H9 (cell line): ENCODE measurements at regions not wholly inside any gene's neighbourhood (a gene's known extent, or its start where the extent isn't known, plus 50 kb on each side); places are given as distances from the start of the nearest gene placed in this dataset.

Experiments used
- DNase-seq: peaks from one replicate; pipeline ENCODE4 v3.0.0-alpha.2; 2017
- H2AFZ ChIP-seq: one replicate; pipeline ENCODE4 v1.6.1; 2013; ENCODE audit warnings: mild to moderate bottlenecking, low read length, control low read depth, moderate library complexity
- H2AK5ac ChIP-seq: 2 replicates; pipeline ENCODE4 v1.6.1; 2013; ENCODE audit warnings: low read length, control low read depth, mixed read lengths; ENCODE audit not compliant: insufficient read length
- H2BK120ac ChIP-seq: one replicate; pipeline ENCODE4 v1.6.1; 2013; ENCODE audit warnings: low read depth, mild to moderate bottlenecking, low read length, control low read depth, inconsistent platforms; ENCODE audit not compliant: poor library complexity, severe bottlenecking
- H2BK12ac ChIP-seq: 2 replicates; pipeline ENCODE4 v1.6.1; 2013; ENCODE audit warnings: low read length, control low read depth, mixed read lengths, low read depth; ENCODE audit not compliant: insufficient read length
- H2BK15ac ChIP-seq: 2 replicates; pipeline ENCODE4 v1.6.1; 2013; ENCODE audit warnings: low read depth, low read length, control low read depth
- H2BK20ac ChIP-seq: one replicate; pipeline ENCODE4 v1.6.1; 2013; ENCODE audit warnings: low read depth, mild to moderate bottlenecking, low read length, control low read depth, inconsistent platforms; ENCODE audit not compliant: poor library complexity, severe bottlenecking
- H2BK5ac ChIP-seq: 2 replicates; pipeline ENCODE4 v1.6.1; 2013; ENCODE audit warnings: low read length, control low read depth, mixed read lengths; ENCODE audit not compliant: insufficient read length
- H3K14ac ChIP-seq: 2 replicates; pipeline ENCODE4 v1.6.1; 2013; ENCODE audit warnings: low read length, control low read depth; ENCODE audit not compliant: insufficient read depth
- H3K18ac ChIP-seq: 2 replicates; pipeline ENCODE4 v1.6.1; 2013; ENCODE audit warnings: low read depth, mild to moderate bottlenecking, mixed read lengths, low read length, control low read depth; ENCODE audit not compliant: insufficient read length
- H3K23ac ChIP-seq: 2 replicates; pipeline ENCODE4 v1.6.1; 2013; ENCODE audit warnings: low read length, control low read depth, mixed read lengths, low read depth; ENCODE audit not compliant: insufficient read length
- H3K23me2 ChIP-seq: 2 replicates; pipeline ENCODE4 v1.6.1; 2013; ENCODE audit warnings: low read depth, mild to moderate bottlenecking, mixed read lengths, low read length, control low read depth; ENCODE audit not compliant: insufficient read length, poor library complexity, severe bottlenecking
- H3K27ac ChIP-seq: 2 replicates; pipeline ENCODE4 v1.5.1; 2013; ENCODE audit warnings: low read length, control low read depth, mixed read lengths, low read depth; ENCODE audit not compliant: insufficient read length
- H3K27me3 ChIP-seq: 2 replicates; pipeline ENCODE4 v1.6.1; 2013; ENCODE audit warnings: low read length, control low read depth, inconsistent platforms; ENCODE audit not compliant: insufficient read depth
- H3K4ac ChIP-seq: 2 replicates; pipeline ENCODE4 v1.6.1; 2013; ENCODE audit warnings: low read depth, mild to moderate bottlenecking, control low read depth, inconsistent platforms, low read length, moderate library complexity
- H3K4me1 ChIP-seq: 2 replicates; pipeline ENCODE4 v1.6.1; 2013; ENCODE audit warnings: low read length, control low read depth, inconsistent platforms; ENCODE audit not compliant: insufficient read depth
- H3K4me2 ChIP-seq: 2 replicates; pipeline ENCODE4 v1.6.1; 2013; ENCODE audit warnings: low read length, control low read depth, mixed read lengths; ENCODE audit not compliant: insufficient read length, insufficient read depth
- H3K56ac ChIP-seq: 2 replicates; pipeline ENCODE4 v1.6.1; 2013; ENCODE audit warnings: low read depth, mild to moderate bottlenecking, mixed read lengths, low read length, control low read depth; ENCODE audit not compliant: insufficient read length
- H3K79me1 ChIP-seq: 2 replicates; pipeline ENCODE4 v1.6.1; 2013; ENCODE audit warnings: low read depth, mild to moderate bottlenecking, moderate library complexity, low read length, control low read depth, inconsistent platforms; ENCODE audit not compliant: insufficient read depth, poor library complexity, severe bottlenecking
- H3K79me2 ChIP-seq: 2 replicates; pipeline ENCODE4 v1.6.1; 2013; ENCODE audit warnings: low read length, control low read depth, inconsistent platforms; ENCODE audit not compliant: insufficient read depth
- H3K9ac ChIP-seq: 2 replicates; pipeline ENCODE4 v1.6.1; 2013; ENCODE audit warnings: low read length, control low read depth, mixed read lengths; ENCODE audit not compliant: insufficient read length; ENCODE audit errors: extremely low read depth
- H3K9me3 ChIP-seq: one replicate; pipeline ENCODE4 v1.6.1; 2013; ENCODE audit warnings: low read depth, low read length, inconsistent platforms; ENCODE audit not compliant: control insufficient read depth
- H3T11ph ChIP-seq: one replicate; pipeline ENCODE4 v1.6.1; 2013; ENCODE audit warnings: mild to moderate bottlenecking, low read length, control low read depth, inconsistent platforms
- H4K20me1 ChIP-seq: one replicate; pipeline ENCODE4 v1.6.1; 2013; ENCODE audit not compliant: control insufficient read depth, insufficient read length, insufficient read depth
- H4K5ac ChIP-seq: 2 replicates; pipeline ENCODE4 v1.6.1; 2013; ENCODE audit warnings: low read depth, mild to moderate bottlenecking, mixed read lengths, low read length, control low read depth; ENCODE audit not compliant: insufficient read length
- H4K8ac ChIP-seq: replicated peaks from 2 replicates; pipeline ENCODE4 v1.6.1; 2013; ENCODE audit warnings: low read length, control low read depth, mixed read lengths, low read depth; ENCODE audit not compliant: insufficient read length
- H4K91ac ChIP-seq: 2 replicates; pipeline ENCODE4 v1.6.1; 2013; ENCODE audit warnings: low read depth, mild to moderate bottlenecking, moderate library complexity, mixed read lengths, low read length, control low read depth; ENCODE audit not compliant: insufficient read length
- H3K27ac Mint-ChIP-seq, 3 experiments: 2 replicates in 2 of 3; 3 replicates in 1 of 3; pipeline ENCODE4 v1.8.0; 2020 to 2021; ENCODE audit warnings: mixed read lengths in 3 of 3, mild to moderate bottlenecking in 1 of 3, moderate library complexity in 1 of 3
- H3K27me3 Mint-ChIP-seq: 2 replicates; pipeline ENCODE4 v1.8.0; 2021; ENCODE audit warnings: low read depth, mild to moderate bottlenecking, moderate library complexity, mixed read lengths
- H3K36me3 Mint-ChIP-seq, 3 experiments: 2 replicates in 2 of 3; 3 replicates in 1 of 3; pipeline ENCODE4 v1.8.0; 2020 to 2021; ENCODE audit warnings: low read depth in 3 of 3, mixed read lengths in 3 of 3; ENCODE audit not compliant: insufficient read depth in 1 of 3
- H3K4me1 Mint-ChIP-seq, 2 experiments: 2 replicates each; pipeline ENCODE4 v1.8.0; 2020; ENCODE audit warnings: mixed read lengths in 2 of 2
- H3K4me3 Mint-ChIP-seq, 2 experiments: 2 replicates in 1 of 2; 3 replicates in 1 of 2; pipeline ENCODE4 v1.8.0; 2020 to 2021; ENCODE audit warnings: mild to moderate bottlenecking in 2 of 2, mixed read lengths in 2 of 2, moderate library complexity in 1 of 2
- H3K9me3 Mint-ChIP-seq, 2 experiments: 2 replicates in 1 of 2; 3 replicates in 1 of 2; pipeline ENCODE4 v1.8.0; 2020; ENCODE audit warnings: mild to moderate bottlenecking in 2 of 2, mixed read lengths in 2 of 2, moderate library complexity in 1 of 2
- WGBS: extraction: QIAGEN DNeasy Blood & Tissue Kit; methylation state at CpG from one replicate; pipeline ENCODE4 v1.1.7; 2013; ENCODE audit warnings: missing lambda C conversion rate, low lambda C conversion rate, mixed read lengths; ENCODE audit not compliant: insufficient read length; ENCODE audit errors: extremely low coverage; 5-methylcytosine and 5-hydroxymethylcytosine counted together
- TF ChIP-seq, protein P1 (sequence below): fragments of 200-600 bp; sonication (generic); conservative IDR thresholded peaks from 3 replicates; pipeline ENCODE4 v1.8.0; 2021; ENCODE audit warnings: antibody characterized with exemption, mild to moderate bottlenecking

DNA sequence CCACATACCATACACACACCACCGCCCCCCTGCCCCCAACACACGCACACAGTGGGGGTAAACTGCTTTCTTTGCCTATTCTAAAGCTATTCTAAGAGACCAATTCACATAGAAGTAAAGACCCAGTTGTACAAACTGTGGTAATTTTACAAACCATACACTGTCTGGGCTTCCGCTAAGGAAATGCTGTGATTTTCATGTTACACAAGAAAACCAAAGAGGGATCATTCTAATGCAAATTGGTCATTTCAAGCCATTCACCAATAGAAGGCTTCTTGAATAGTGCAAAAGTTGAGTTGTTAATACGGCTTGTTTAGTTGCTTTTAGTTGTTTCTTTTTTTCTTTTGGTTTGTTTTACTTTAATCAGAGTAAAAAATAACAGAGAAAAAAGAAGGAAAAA, 202.8 kb downstream of the EFNB2 start:
- H3K4ac ChIP-seq: no peak overlapping the region
- no peak overlapping the region for H3K18ac ChIP-seq
- no peak overlapping the region for H2BK5ac ChIP-seq
- no peak overlapping the region for H2BK15ac ChIP-seq
- no peaks in the 10 kb centered on the region for H3K23me2 ChIP-seq
- H4K5ac ChIP-seq: no peak overlapping the region
- no peak overlapping the region for H3T11ph ChIP-seq
- no CpG with 5 or more reads among the region's 4 CpGs for WGBS
- DNase-seq: no peak
- H3K36me3 Mint-ChIP-seq: no peaks in the 10 kb centered on the region; a peak in 1 of 7 replicates
- H2AK5ac ChIP-seq: no peak overlapping the region
- H3K4me1 Mint-ChIP-seq: peaks cover 25 to 29% of the 10 kb centered on the region in 2 experiments
- H2AFZ ChIP-seq: no peak overlapping the region
- no peak overlapping the region for H4K8ac ChIP-seq
- no peaks in the 10 kb centered on the region for H3K27me3 ChIP-seq
- H2BK12ac ChIP-seq: no peak overlapping the region
- no peaks in the 10 kb centered on the region; the same call in 1 of the 2 replicates for H3K27me3 Mint-ChIP-seq
- H3K9me3 Mint-ChIP-seq: no peaks in the 10 kb centered on the region
- no peak overlapping the region for H3K56ac ChIP-seq
- peaks cover 8% of the 10 kb centered on the region for H3K4me1 ChIP-seq
- H2BK120ac ChIP-seq: no peak overlapping the region
- no peak overlapping the region for H2BK20ac ChIP-seq
- no peak overlapping the region for H3K4me2 ChIP-seq
- H3K27ac ChIP-seq: no peak overlapping the region
- no peak overlapping the region for H3K9ac ChIP-seq
- H3K4me3 Mint-ChIP-seq: no peak overlapping the region
- no peaks in the 10 kb centered on the region for H3K79me2 ChIP-seq
- H3K9me3 ChIP-seq: no peaks in the 10 kb centered on the region
- TF ChIP-seq, protein P1, sequence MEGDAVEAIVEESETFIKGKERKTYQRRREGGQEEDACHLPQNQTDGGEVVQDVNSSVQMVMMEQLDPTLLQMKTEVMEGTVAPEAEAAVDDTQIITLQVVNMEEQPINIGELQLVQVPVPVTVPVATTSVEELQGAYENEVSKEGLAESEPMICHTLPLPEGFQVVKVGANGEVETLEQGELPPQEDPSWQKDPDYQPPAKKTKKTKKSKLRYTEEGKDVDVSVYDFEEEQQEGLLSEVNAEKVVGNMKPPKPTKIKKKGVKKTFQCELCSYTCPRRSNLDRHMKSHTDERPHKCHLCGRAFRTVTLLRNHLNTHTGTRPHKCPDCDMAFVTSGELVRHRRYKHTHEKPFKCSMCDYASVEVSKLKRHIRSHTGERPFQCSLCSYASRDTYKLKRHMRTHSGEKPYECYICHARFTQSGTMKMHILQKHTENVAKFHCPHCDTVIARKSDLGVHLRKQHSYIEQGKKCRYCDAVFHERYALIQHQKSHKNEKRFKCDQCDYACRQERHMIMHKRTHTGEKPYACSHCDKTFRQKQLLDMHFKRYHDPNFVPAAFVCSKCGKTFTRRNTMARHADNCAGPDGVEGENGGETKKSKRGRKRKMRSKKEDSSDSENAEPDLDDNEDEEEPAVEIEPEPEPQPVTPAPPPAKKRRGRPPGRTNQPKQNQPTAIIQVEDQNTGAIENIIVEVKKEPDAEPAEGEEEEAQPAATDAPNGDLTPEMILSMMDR: no peak
- H3K14ac ChIP-seq: no peak overlapping the region
- H3K23ac ChIP-seq: no peak overlapping the region
- H4K20me1 ChIP-seq: no peaks in the 10 kb centered on the region
- H3K27ac Mint-ChIP-seq: no peak overlapping the region
- H3K79me1 ChIP-seq: no peaks in the 10 kb centered on the region
- no peak overlapping the region for H4K91ac ChIP-seq
